Testis (tissue), 2 donors: ENCODE measurements at regions not wholly inside any gene's neighbourhood (a gene's known extent, or its start where the extent isn't known, plus 50 kb on each side); places are given as distances from the start of the nearest gene placed in this dataset.

Experiments
- POLR2A ChIP-seq: fragments of 450-650 bp; IDR thresholded peaks from one replicate; pipeline ENCODE4 v1.6.1; 2017; ENCODE audit warnings: antibody characterized with exemption, mild to moderate bottlenecking, moderate library complexity
- TF ChIP-seq, protein P1 (sequence below), 3 experiments: fragments of 450-650 bp in 2 of 3; fragments of 200-600 bp in 1 of 3; sonication (generic) in 1 of 3; IDR thresholded peaks; one replicate each; pipeline ENCODE4 v1.5.1; 2016 to 2019; ENCODE audit warnings: antibody characterized with exemption in 3 of 3, mild to moderate bottlenecking in 2 of 3, moderate library complexity in 1 of 3

- TF ChIP-seq, protein P1, sequence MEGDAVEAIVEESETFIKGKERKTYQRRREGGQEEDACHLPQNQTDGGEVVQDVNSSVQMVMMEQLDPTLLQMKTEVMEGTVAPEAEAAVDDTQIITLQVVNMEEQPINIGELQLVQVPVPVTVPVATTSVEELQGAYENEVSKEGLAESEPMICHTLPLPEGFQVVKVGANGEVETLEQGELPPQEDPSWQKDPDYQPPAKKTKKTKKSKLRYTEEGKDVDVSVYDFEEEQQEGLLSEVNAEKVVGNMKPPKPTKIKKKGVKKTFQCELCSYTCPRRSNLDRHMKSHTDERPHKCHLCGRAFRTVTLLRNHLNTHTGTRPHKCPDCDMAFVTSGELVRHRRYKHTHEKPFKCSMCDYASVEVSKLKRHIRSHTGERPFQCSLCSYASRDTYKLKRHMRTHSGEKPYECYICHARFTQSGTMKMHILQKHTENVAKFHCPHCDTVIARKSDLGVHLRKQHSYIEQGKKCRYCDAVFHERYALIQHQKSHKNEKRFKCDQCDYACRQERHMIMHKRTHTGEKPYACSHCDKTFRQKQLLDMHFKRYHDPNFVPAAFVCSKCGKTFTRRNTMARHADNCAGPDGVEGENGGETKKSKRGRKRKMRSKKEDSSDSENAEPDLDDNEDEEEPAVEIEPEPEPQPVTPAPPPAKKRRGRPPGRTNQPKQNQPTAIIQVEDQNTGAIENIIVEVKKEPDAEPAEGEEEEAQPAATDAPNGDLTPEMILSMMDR (IDR thresholded peaks at IDR 0.05), result no peak
- no peak for TF ChIP-seq POLR2A
Observed at GRCh38 chr5:38758774-38759600, 86.8 kb upstream of the OSMR start.
